ENCODE measurements at regions not wholly inside any gene's neighbourhood (a gene's known extent, or its start where the extent isn't known, plus 50 kb on each side); places are given as distances from the start of the nearest gene placed in this dataset.

- in situ Hi-C loops (cut with HindIII; ENCODE audit: low pct_unique_long_range_greater_than_20kb, low sequenced_read_pairs), result no loop called here
- no peak for DNase-seq (ENCODE audit: low read depth, low spot score)
Measured at GRCh38 chr4:98210281-98210680, 50.9 kb upstream of the RAP1GDS1 start.

- in situ Hi-C loops (cut with HindIII; ENCODE audit: low pct_unique_long_range_greater_than_20kb, low sequenced_read_pairs), result no loop called here
- no peak for DNase-seq (ENCODE audit: low read depth, low spot score)
Measured at GRCh38 chr4:98209111-98209510, 52.1 kb upstream of the RAP1GDS1 start.

GRCh38 chr4:98204236-98204553, 57.0 kb upstream of the RAP1GDS1 start:
- in situ Hi-C loops (cut with HindIII; ENCODE audit: low pct_unique_long_range_greater_than_20kb, low sequenced_read_pairs), result no loop called here
- DNase-seq (ENCODE audit: low read depth, low spot score), result no peak

GRCh38 chr4:98203332-98204235, 57.6 kb upstream of the RAP1GDS1 start:
- DNase-seq (ENCODE audit: low read depth, low spot score), result no peak
- in situ Hi-C loops (cut with HindIII; ENCODE audit: low pct_unique_long_range_greater_than_20kb, low sequenced_read_pairs), result no loop called here

- in situ Hi-C loops (cut with HindIII; ENCODE audit: low pct_unique_long_range_greater_than_20kb, low sequenced_read_pairs), result no loop called here
- no peak for DNase-seq (ENCODE audit: low read depth, low spot score)
Measured at GRCh38 chr4:98202907-98203306, 58.3 kb upstream of the RAP1GDS1 start.

- in situ Hi-C loops (cut with HindIII; ENCODE audit: low pct_unique_long_range_greater_than_20kb, low sequenced_read_pairs), result no loop called here
- DNase-seq (ENCODE audit: low read depth, low spot score), result peak; percentile 42
Measured at GRCh38 chr4:98199247-98199646, 56.0 kb upstream of the STPG2 start.

GRCh38 chr4:98195005-98195404, 51.7 kb upstream of the STPG2 start:
- in situ Hi-C loops (cut with HindIII; ENCODE audit: low pct_unique_long_range_greater_than_20kb, low sequenced_read_pairs), result no loop called here
- no peak for DNase-seq (ENCODE audit: low read depth, low spot score)

GRCh38 chr4:98193459-98194105, 50.3 kb upstream of the STPG2 start:
- no peak for DNase-seq (ENCODE audit: low read depth, low spot score)
- in situ Hi-C loops (cut with HindIII; ENCODE audit: low pct_unique_long_range_greater_than_20kb, low sequenced_read_pairs), result no loop called here
